ENCODE measurements at regions not wholly inside any gene's neighbourhood (a gene's known extent, or its start where the extent isn't known, plus 50 kb on each side); places are given as distances from the start of the nearest gene placed in this dataset.

DNA sequence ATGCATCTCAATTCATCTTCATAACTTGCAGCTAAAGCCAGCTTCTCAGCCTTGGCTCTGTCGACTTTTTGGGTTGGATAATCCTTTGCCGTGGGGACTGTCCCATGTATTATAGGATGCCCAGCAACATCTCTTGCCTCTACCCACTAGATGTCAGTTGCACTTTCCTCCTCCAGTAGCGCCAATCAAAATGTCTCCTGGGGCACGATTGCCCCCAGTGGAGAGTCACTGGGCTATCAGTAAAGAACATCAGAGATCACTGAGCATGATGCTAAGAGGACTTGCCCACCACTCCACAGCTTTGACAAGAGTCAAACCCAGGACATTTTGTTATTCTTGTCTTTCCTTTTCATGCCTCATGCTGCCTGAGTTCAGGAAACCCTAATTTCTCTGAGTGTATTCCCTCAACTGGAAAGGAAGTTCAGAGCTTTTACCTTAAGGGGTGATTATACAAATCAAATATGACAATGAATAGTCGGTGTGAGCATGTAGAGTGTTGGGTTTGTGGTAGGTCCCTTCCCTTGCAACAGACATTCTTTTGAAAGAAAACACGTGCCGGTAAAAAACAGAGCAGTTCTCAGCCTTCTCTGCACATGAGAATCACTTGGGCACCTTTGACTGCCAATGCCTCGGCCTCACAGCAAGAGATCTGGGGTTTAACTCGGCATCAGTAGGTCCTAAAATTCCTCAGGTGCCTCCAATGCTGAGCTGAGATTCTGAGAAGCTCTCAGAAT, 980.6 kb downstream of the VRK1 start:
- no peak for DNase-seq (ENCODE audit: low spot score)
- ATAC-seq (ENCODE audit: low FRiP score) = no peak
- TF ChIP-seq, protein P1, sequence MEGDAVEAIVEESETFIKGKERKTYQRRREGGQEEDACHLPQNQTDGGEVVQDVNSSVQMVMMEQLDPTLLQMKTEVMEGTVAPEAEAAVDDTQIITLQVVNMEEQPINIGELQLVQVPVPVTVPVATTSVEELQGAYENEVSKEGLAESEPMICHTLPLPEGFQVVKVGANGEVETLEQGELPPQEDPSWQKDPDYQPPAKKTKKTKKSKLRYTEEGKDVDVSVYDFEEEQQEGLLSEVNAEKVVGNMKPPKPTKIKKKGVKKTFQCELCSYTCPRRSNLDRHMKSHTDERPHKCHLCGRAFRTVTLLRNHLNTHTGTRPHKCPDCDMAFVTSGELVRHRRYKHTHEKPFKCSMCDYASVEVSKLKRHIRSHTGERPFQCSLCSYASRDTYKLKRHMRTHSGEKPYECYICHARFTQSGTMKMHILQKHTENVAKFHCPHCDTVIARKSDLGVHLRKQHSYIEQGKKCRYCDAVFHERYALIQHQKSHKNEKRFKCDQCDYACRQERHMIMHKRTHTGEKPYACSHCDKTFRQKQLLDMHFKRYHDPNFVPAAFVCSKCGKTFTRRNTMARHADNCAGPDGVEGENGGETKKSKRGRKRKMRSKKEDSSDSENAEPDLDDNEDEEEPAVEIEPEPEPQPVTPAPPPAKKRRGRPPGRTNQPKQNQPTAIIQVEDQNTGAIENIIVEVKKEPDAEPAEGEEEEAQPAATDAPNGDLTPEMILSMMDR (IDR thresholded peaks at IDR 0.05) = no peak

DNA sequence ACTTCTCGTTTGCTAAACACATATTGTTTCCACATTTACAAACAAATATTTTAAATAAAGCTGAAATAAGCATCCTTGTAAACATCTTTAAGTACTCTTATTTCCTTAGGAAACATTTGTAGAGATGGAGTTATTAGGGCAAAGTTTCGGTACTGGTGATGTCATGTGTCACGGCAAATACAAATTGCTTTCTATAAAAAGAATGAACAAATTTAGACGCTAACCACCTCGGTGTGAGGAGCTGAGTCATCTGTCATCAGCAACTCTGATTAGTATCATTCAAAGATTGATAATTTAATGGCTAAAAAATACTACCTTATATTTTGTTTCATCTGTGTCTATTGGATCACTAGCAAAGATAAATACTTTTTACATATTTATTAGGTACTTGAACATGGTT, 982.0 kb downstream of the VRK1 start:
- DNase-seq (ENCODE audit: low spot score) = no peak
- TF ChIP-seq, protein P1 (IDR thresholded peaks at IDR 0.05) = no peak
- ATAC-seq (ENCODE audit: low FRiP score) = no peak

DNA sequence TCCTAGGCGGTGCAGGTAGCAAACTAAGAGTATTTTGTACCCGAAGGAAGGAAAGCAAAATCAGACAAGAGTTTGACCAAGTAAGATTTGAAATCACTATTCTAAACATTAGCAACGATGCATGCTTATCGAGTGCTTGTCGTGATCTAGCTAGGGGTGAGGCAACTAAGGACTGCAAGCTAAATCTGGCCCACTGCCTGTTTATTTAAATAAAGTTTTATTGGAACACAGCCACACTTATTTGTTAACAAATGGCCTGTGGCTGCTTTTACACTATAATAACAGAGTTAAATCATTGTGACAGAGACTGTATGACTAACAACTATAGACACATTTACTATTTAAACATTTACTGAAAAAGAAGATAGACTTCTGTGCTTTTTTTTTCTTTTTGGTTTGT, 983.6 kb downstream of the VRK1 start:
- ATAC-seq (ENCODE audit: low FRiP score) (no peak), DNase-seq (ENCODE audit: low spot score) (no peak)
- TF ChIP-seq, protein P1 (IDR thresholded peaks at IDR 0.05) = no peak

DNA sequence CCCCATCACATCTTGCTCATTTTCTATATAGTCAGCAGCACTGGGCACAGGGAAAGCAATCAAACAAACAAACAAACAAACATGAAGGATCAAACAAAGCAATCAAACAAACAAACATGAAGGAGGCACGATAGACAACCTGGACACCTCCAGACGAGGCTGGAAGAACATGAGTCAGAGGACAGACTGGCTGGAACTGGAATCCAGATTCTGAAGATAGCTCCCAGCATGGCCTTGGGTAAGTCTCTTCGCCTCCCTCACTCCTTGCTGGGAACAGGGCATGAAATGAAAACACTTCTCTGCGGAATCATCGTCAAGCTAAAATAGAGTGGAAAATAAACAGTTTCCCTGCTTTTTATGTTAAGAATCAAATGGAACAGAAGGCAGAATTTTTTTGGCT, 984.8 kb downstream of the VRK1 start:
- TF ChIP-seq, protein P1 (IDR thresholded peaks at IDR 0.05) = no peak
- DNase-seq (ENCODE audit: low spot score) = no peak
- no peak for ATAC-seq (ENCODE audit: low FRiP score)

DNA sequence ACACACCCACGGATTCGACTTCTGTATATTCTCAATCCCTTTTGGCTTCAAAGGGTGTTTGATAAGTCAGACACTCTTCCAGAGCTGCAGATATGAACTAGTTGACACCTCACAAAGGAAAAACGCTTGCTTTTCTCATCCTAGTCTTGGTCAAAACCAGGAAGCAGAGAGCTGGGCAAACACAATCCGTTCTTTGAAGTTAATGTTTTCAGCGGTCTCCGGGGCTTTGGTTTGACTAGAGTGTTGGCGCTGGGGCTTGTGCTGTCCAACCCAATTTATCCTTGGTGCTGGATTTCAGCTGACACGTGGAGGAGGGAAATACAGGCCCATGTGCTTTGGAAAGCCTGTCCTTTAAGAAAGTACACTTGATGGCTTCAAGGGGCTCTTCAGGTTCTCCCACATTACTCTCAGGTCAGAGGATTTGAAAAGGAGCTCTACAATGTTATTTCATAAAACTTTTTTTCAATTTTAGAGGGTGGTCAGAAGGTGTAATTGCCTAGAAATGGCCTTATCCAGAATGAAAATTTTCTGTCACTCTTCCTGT, 985.8 kb downstream of the VRK1 start:
- no peak for DNase-seq (ENCODE audit: low spot score)
- TF ChIP-seq, protein P1 (IDR thresholded peaks at IDR 0.05) = no peak
- no peak for ATAC-seq (ENCODE audit: low FRiP score)

DNA sequence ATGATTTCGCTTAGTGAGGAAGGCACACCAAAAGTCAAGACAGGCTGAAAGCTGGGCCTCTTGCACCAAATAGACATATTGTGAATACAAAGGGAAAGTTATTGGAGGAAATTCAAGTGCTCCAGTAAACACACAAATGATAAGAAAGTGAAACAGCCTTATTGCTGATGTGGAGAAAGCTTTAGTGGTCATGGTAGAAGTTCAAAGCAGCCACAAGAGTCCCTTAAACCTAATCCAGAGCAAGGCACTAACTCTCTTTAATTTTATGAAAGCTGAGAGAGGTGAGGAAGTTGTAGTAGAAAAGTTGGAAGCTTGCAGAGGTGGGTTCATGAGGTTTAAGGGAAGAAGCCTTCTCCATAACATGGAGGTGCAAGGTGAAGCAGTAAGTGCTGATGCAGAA, 988.3 kb downstream of the VRK1 start:
- TF ChIP-seq, protein P1 (IDR thresholded peaks at IDR 0.05) = no peak
- ATAC-seq (ENCODE audit: low FRiP score) = no peak
- no peak for DNase-seq (ENCODE audit: low spot score)

DNA sequence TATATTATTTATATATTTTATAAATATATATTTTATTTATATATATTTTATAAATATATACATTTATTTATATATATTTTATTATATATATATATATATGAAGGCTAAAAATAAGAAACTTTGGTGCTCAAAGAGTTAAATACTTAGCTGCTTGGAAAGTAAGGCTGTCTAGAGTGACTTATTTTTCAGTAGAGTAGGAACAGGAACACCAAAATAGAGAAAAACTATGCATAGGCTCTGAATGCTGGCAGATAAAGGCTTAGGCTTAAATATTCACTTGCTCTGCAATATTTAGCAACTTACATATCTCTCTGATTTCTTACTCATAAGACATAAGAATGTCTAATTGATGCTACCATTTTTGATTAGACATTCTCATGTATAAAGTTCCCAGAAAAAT, 991.2 kb downstream of the VRK1 start:
- no peak for DNase-seq (ENCODE audit: low spot score)
- no peak for ATAC-seq (ENCODE audit: low FRiP score)
- TF ChIP-seq, protein P1 (IDR thresholded peaks at IDR 0.05) = no peak

Data from omental fat pad (tissue), 3 donors.